ENCODE measurements at regions not wholly inside any gene's neighbourhood (a gene's known extent, or its start where the extent isn't known, plus 50 kb on each side); places are given as distances from the start of the nearest gene placed in this dataset.

DNA sequence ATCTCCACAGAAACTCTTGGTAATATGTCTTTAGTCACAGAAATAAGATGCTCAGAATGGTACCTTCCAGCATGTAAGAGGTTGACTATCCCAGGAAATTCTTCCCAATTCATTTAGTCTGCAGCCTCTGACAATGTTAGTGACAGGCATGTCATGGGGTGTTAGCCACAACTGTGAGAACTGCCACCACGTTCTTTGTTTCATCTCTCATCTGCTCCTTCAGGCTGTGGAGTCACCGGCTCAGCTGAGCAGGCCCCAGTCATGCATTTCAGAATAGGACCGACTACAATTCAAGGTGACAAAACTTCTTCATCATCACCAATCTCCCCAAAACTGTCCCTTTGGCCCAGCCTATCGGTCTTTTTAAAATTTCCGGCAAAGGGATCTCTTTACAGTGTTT is 167.5 kb downstream of the AKAIN1 start:
- TF ChIP-seq, protein P1, sequence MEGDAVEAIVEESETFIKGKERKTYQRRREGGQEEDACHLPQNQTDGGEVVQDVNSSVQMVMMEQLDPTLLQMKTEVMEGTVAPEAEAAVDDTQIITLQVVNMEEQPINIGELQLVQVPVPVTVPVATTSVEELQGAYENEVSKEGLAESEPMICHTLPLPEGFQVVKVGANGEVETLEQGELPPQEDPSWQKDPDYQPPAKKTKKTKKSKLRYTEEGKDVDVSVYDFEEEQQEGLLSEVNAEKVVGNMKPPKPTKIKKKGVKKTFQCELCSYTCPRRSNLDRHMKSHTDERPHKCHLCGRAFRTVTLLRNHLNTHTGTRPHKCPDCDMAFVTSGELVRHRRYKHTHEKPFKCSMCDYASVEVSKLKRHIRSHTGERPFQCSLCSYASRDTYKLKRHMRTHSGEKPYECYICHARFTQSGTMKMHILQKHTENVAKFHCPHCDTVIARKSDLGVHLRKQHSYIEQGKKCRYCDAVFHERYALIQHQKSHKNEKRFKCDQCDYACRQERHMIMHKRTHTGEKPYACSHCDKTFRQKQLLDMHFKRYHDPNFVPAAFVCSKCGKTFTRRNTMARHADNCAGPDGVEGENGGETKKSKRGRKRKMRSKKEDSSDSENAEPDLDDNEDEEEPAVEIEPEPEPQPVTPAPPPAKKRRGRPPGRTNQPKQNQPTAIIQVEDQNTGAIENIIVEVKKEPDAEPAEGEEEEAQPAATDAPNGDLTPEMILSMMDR (conservative IDR thresholded peaks at IDR 0.05), result no peak
- no peak for TF ChIP-seq ZFX (IDR thresholded peaks at IDR 0.05)

Measured in C4-2B (cell line).